ENCODE measurements at regions not wholly inside any gene's neighbourhood (a gene's known extent, or its start where the extent isn't known, plus 50 kb on each side); places are given as distances from the start of the nearest gene placed in this dataset.

GRCh38 chr18:69128978-69129377 is 271.7 kb upstream of the DOK6 start:
- no peak for FAIRE-seq
- TF ChIP-seq JUND (IDR thresholded peaks at IDR 0.05; ENCODE audit: low read length) (no peak), BRCA1 (IDR thresholded peaks at IDR 0.05; ENCODE audit: low read depth, low read length) (no peak), NRF1 (IDR thresholded peaks at IDR 0.05; ENCODE audit: low read depth, low read length) (no peak), SP1 (IDR thresholded peaks at IDR 0.05; ENCODE audit: low read depth, low read length) (no peak), JUN (IDR thresholded peaks at IDR 0.05; ENCODE audit: low read depth, low read length) (no peak), SIRT6 (IDR thresholded peaks at IDR 0.05; ENCODE audit: low read length) (no peak)

More at GRCh38 chr18:69128978-69129377, 271.7 kb upstream of the DOK6 start:
- no peak overlapping the region for H2BK15ac ChIP-seq (ENCODE audit: low read length)
- H3K36me3 ChIP-seq (ENCODE audit: control insufficient read depth in 2 of 4, insufficient read depth in 4 of 4, low read length in 3 of 4) = no peaks in the 10 kb centered on the region
- no peak overlapping the region for H3K18ac ChIP-seq (ENCODE audit: extremely low read depth, low read length)
- CTCF ChIA-PET (ENCODE audit: partially characterized antibody) = no interaction called here
- no peak overlapping the region for H2BK120ac ChIP-seq (replicated peaks; ENCODE audit: low read depth, low read length)
- 94% methylated on average over 3 of the region's 3 CpGs; no CpG with 5 or more reads in 1 of the 2 experiments for WGBS, 2 experiments (ENCODE audit: extremely low coverage in 1 of 2, insufficient coverage in 1 of 2, insufficient read length in 1 of 2, insufficient replicate concordance in 2 of 2, low coverage in 1 of 2, low lambda C conversion rate in 2 of 2, missing lambda C conversion rate in 1 of 2)
- no peak overlapping the region for H4K5ac ChIP-seq (ENCODE audit: insufficient read length, low read depth, low read length)
- no peaks in the 10 kb centered on the region for H4K20me1 ChIP-seq (replicated peaks in 1 of 2; ENCODE audit: control insufficient read depth in 1 of 2, insufficient read depth in 2 of 2, low read length in 2 of 2)
- POLR2A ChIA-PET (ENCODE audit: partially characterized antibody) = no interaction called here
- H3K79me1 ChIP-seq (ENCODE audit: low read depth, low read length) = no peaks in the 10 kb centered on the region
- H3K4me2 ChIP-seq (ENCODE audit: insufficient read depth in 1 of 2, low read depth in 2 of 2, low read length in 2 of 2) = no peak overlapping the region
- H3K56ac ChIP-seq (replicated peaks; ENCODE audit: insufficient read length, low read depth, low read length) = no peak overlapping the region
- H2AK5ac ChIP-seq (ENCODE audit: low read depth, low read length) = no peak overlapping the region
- no peak overlapping the region for H3K27ac ChIP-seq (ENCODE audit: low read depth, low read length)
- H3K4ac ChIP-seq (replicated peaks; ENCODE audit: insufficient read length, low read depth, low read length) = no peak overlapping the region
- H4K91ac ChIP-seq (replicated peaks; ENCODE audit: insufficient read length, low read length) = no peak overlapping the region
- H2BK12ac ChIP-seq (ENCODE audit: low read depth, low read length) = no peak overlapping the region
- no peaks in the 10 kb centered on the region for H3K27me3 ChIP-seq (replicated peaks in 1 of 4; ENCODE audit: control insufficient read depth in 3 of 4, extremely low read depth in 1 of 4, insufficient read depth in 3 of 4, low read length in 3 of 4)
- no peak overlapping the region for H2BK5ac ChIP-seq (ENCODE audit: low read depth, low read length)
- H3K14ac ChIP-seq (ENCODE audit: insufficient read length) = no peak overlapping the region
- H3K9me3 ChIP-seq (ENCODE audit: insufficient read depth in 2 of 2, low read depth in 1 of 2, low read length in 1 of 2) = no peaks in the 10 kb centered on the region
- no peaks in the 10 kb centered on the region for H3K79me2 ChIP-seq (ENCODE audit: control insufficient read depth in 1 of 2, insufficient read depth in 2 of 2, low read length in 2 of 2)
- peak in 1 of 2 experiments; percentile 45 for DNase-seq (ENCODE audit: low read depth in 1 of 2, low spot score in 2 of 2)
- no peak overlapping the region for H2BK20ac ChIP-seq (ENCODE audit: low read length)
- no peak overlapping the region for H3K23ac ChIP-seq (ENCODE audit: insufficient read length)
- H3K23me2 ChIP-seq (ENCODE audit: low read depth, low read length) = no peaks in the 10 kb centered on the region
- no peak overlapping the region for H3K4me3 ChIP-seq (ENCODE audit: extremely low read depth in 1 of 4, insufficient read depth in 2 of 4, low read depth in 3 of 4, low read length in 4 of 4)
- peak overlapping the region; percentile 97 for H2AFZ ChIP-seq (ENCODE audit: low read length)
- no peaks in the 10 kb centered on the region for H3K4me1 ChIP-seq (replicated peaks in 1 of 4; ENCODE audit: control insufficient read depth in 3 of 4, insufficient read depth in 4 of 4, low read length in 3 of 4)
- no peak overlapping the region for H3K9ac ChIP-seq (replicated peaks in 1 of 4; ENCODE audit: extremely low read depth in 1 of 4, low read depth in 3 of 4, low read length in 3 of 4)
- no peak overlapping the region for H4K8ac ChIP-seq (ENCODE audit: extremely low read depth, insufficient read depth, low read length)

All from H1 (cell line).